ENCODE measurements at regions not wholly inside any gene's neighbourhood (a gene's known extent, or its start where the extent isn't known, plus 50 kb on each side); places are given as distances from the start of the nearest gene placed in this dataset.
"Not testable (repeated sequence)": the region's sequence is repeated elsewhere in the genome, so short reads cannot be mapped to it uniquely, and the experiment has no call there.

GRCh38 chr1:14261395-14261794, 337.1 kb upstream of the KAZN start:
- no peak for DNase-seq (ENCODE audit: low spot score)

- no peak for DNase-seq (ENCODE audit: low spot score)
These were observed 335.8 kb upstream of the KAZN start for GRCh38 chr1:14262637-14263036.

DNA sequence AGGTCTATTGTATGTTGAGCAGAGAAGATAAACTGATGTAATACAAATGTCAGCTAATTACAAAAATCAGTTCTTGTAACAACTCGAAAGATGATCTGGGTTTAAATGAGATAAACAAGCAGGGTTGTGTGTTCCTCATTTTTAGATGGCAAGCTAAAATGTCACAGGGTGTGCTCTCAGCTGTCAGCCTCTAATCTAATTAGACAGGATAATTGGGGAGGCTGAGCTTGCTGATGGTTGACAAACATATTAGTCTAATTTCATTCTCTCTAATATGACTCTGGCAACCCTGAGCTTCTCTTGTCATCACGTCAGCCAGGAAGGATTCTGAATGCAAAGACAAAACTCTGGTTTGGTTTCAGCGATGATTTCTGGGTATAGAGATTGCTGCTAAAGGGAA, 335.3 kb upstream of the KAZN start:
- no peak for DNase-seq (ENCODE audit: low spot score)

GRCh38 chr1:14263671-14264070, 334.8 kb upstream of the KAZN start:
- DNase-seq (ENCODE audit: low spot score) = no peak

DNA sequence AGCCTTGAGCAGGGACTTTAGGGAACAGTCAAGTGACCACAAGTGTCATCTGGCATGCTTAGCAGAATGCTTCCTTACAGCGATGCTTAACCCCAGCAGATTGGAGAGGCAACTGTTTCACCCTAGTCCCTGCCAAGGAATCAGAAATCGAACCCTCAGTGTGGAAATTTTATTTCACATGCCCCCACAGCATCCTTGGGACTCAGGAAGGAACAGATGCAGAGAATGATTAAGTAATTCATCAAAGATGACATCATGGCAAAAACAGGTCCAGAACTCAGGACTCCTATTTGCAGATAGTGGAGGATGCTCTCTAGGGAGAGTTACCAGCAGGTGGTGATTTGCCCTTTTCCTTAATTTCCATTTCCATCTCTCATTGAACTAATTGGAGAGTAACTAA, 333.0 kb upstream of the KAZN start:
- DNase-seq (ENCODE audit: low spot score) = no peak

GRCh38 chr1:14267991-14268390, 330.5 kb upstream of the KAZN start:
- no peak for DNase-seq (ENCODE audit: low spot score)

- DNase-seq (ENCODE audit: low spot score) = no peak
These were observed 327.7 kb upstream of the KAZN start for GRCh38 chr1:14270821-14271220.

DNA sequence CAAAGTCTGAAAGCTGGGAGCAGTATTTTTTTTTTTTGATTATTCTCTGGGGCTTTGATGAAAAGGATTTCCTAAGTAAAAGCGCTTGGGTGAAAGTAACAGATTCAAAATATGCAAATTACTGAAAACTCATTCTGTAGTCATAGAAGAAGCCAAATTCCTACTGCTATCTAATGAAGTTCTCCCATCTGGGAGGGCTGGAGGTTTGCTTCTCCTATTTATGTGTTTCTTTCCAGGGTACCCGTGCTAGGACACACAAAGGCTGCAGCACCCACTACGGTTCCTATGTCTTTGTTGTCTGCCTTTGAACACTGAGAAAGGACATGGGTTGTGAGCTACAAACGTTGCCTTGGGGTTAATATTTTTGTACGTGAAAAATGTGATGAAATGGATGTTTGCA, 324.7 kb upstream of the KAZN start:
- no peak for DNase-seq (ENCODE audit: low spot score)

DNA sequence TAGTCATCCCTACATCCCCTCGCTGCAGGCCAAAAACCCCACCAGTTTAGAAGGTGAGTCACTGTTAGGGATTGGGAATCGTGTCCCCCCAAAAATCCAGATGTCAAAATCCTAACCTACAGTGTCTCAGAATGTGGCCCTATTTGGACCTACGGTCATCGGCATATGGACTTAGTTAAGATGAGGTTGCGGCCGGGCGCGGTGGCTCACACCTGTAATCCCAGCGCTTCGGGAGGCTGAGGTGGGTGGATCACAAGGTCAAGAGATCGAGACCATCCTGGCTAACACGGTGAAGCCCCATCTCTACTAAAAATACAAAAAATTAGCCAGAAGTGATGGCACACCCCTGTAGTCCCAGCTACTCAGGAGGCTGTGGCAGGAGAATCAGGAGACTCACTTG, 318.6 kb upstream of the KAZN start:
- not testable (repeated sequence) for DNase-seq (ENCODE audit: low spot score)

DNA sequence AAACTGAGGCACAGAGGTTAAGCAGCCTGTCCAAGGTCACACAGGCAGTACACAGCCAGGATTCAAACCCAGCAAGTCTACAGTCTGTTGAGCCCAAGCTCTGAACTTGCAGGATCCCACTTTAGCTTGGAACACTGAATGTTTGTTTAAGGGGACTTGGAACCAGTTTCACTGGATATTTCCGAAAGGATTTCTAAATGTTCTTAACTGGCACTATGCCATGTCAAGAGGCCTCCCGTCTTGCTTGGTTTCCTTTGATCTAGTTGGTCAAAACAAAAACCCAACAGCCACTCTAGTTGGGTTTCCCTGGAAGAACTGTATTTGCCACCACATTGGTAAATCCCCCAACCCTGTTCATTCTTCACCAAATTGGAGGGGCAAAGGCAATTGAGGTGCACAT, 317.6 kb upstream of the KAZN start:
- no peak for DNase-seq (ENCODE audit: low spot score)

- DNase-seq (ENCODE audit: low spot score) = no peak
These were observed 317.1 kb upstream of the KAZN start for GRCh38 chr1:14281412-14281811.

DNA sequence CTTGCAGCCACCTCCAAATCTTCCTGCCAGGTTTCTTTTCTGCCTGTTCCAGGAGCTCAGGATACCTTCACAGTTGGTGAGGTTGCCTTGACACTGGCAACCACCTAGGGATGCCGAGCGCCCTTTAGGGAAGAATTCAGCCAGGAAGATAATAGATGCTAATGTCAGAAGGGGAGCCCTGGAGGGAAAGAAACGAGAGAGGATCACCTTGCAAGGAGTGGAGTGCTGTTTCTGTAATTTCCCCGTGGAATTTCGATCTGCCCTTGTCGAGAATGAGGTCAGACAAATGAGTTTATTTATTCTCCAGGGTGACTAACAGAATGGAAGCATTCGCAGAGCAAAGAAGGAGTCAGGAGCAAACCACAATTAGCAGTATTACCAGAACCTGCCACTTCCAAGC, 315.8 kb upstream of the KAZN start:
- no peak for DNase-seq (ENCODE audit: low spot score)

GRCh38 chr1:14285238-14285637, 313.2 kb upstream of the KAZN start:
- DNase-seq (ENCODE audit: low spot score) = no peak

DNA sequence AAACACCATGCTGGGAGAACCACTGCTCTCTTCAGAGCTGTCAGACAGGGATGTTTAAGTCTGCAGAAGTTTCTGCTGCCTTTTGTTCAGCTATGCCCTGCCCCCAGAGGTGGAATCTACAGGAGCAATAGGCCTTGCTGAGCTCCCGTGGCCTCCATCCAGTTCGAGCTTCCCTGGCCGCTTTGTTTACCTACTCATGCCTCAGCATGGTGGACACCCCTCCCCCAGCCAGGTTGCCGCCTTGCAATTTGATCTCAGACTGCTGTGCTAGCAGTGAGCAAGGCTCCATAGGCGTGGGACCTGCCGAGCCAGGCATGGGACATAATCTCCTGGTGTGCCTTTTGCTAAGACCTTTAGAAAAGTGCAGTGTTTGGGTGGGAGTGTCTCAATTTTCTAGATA, 307.3 kb upstream of the KAZN start:
- not testable (repeated sequence) for DNase-seq (ENCODE audit: low spot score)

- no peak for DNase-seq (ENCODE audit: low spot score)
These were observed 306.0 kb upstream of the KAZN start for GRCh38 chr1:14292520-14292919.

GRCh38 chr1:14294006-14294405, 304.5 kb upstream of the KAZN start:
- no peak for DNase-seq (ENCODE audit: low spot score)

GRCh38 chr1:14294860-14295536, 303.5 kb upstream of the KAZN start:
- DNase-seq (ENCODE audit: low spot score) = no peak

- no peak for DNase-seq (ENCODE audit: low spot score)
These were observed 301.7 kb upstream of the KAZN start for GRCh38 chr1:14296795-14297194.

DNA sequence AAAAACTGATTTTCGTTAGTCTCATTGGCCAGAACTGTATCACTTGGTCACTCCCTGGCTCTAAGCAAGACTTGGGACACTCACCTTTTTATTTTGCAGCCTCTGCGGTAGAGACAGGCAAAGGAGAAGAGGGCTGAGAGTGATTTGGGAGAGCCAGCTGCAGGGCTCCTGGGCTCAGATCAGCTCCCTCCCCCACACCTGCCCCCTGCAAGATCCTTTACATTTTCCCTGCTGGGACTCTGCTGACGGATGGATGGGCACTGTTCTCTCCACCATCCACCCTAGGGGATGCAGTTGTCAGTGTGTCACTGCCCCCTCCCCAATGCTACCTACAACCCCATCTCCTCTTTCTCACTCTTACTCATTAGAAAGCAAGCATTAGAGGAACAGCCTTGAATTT, 301.1 kb upstream of the KAZN start:
- no peak for DNase-seq (ENCODE audit: low spot score)

- DNase-seq (ENCODE audit: low spot score) = no peak
These were observed 299.7 kb upstream of the KAZN start for GRCh38 chr1:14298806-14299205.

GRCh38 chr1:14300991-14301703, 297.3 kb upstream of the KAZN start:
- DNase-seq (ENCODE audit: low spot score) = no peak

GRCh38 chr1:14301704-14302024, 296.8 kb upstream of the KAZN start:
- no peak for DNase-seq (ENCODE audit: low spot score)

DNA sequence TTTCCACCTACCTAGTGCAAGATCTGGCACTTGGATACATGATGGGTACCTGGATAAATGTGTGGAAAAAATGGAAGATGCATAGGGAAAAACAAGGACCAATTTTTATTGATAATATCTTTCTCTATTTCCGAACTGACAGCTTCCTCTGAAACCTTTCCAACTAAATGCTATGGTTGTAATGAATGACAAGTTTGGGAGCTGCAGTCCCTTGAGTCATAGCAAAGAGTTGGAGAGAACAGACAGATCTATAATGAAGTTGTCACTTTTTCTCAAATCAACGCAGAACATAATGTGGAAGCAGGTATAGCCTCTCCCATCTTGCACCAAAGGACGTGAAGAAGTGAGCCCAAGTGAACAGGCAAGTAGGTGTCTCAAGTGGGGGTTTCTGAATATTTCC, 296.5 kb upstream of the KAZN start:
- no peak for DNase-seq (ENCODE audit: low spot score)

DNA sequence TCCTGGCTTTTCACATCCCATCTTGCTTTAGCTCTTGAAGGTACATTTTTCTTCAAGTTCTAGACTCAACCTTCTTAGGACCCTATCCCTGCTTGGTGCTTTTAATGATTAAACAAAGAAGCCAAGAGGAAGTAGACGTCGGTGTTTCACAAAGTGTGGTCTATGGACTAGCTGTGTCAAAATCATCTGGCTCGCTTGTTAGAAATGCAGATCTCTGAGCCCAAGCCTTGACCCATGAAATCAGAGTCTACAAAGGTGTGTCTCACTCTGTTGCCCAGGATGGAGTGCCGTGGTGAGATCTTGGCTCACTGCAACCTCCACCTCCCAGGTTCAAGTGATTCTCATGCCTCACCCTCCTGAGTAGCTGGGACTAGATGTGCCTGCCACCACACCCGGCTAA, 295.5 kb upstream of the KAZN start:
- no peak for DNase-seq (ENCODE audit: low spot score)

Measured in CD4-positive, alpha-beta T cell treated with Interleukin-15 for 4 hours (primary cell).